ENCODE measurements at regions not wholly inside any gene's neighbourhood (a gene's known extent, or its start where the extent isn't known, plus 50 kb on each side); places are given as distances from the start of the nearest gene placed in this dataset.
A peak's percentile ranks its signal among the peaks of the same experiment; 100 is the strongest.

GRCh38 chr7:25544254-25544653, 316.0 kb upstream of the NPVF start:
- DNase-seq (ENCODE audit: low read depth in 4 of 4, low spot score in 2 of 4), result no peak

- DNase-seq (ENCODE audit: low read depth in 4 of 4, low spot score in 2 of 4), result no peak
Observed at GRCh38 chr7:25545124-25546008, 317.1 kb upstream of the NPVF start.

GRCh38 chr7:25546306-25546705, 318.0 kb upstream of the NPVF start:
- no peak for DNase-seq (ENCODE audit: low read depth in 4 of 4, low spot score in 2 of 4)

- no peak for DNase-seq (ENCODE audit: low read depth in 4 of 4, low spot score in 2 of 4)
Observed at GRCh38 chr7:25549271-25549921, 321.1 kb upstream of the NPVF start.

- DNase-seq (ENCODE audit: low read depth in 4 of 4, low spot score in 2 of 4), result no peak
Observed at GRCh38 chr7:25550149-25550548, 321.9 kb upstream of the NPVF start.

- no peak for DNase-seq (ENCODE audit: low read depth in 4 of 4, low spot score in 2 of 4)
Observed at GRCh38 chr7:25552998-25553397, 324.7 kb upstream of the NPVF start.

- no peak for DNase-seq (ENCODE audit: low read depth in 4 of 4, low spot score in 2 of 4)
Observed at GRCh38 chr7:25553580-25554291, 325.4 kb upstream of the NPVF start.

- DNase-seq (ENCODE audit: low read depth in 4 of 4, low spot score in 2 of 4), result no peak
Observed at GRCh38 chr7:25557379-25557917, 329.2 kb upstream of the NPVF start.

GRCh38 chr7:25557930-25558329, 329.6 kb upstream of the NPVF start:
- no peak for DNase-seq (ENCODE audit: low read depth in 4 of 4, low spot score in 2 of 4)

- no peak for DNase-seq (ENCODE audit: low read depth in 4 of 4, low spot score in 2 of 4)
Observed at GRCh38 chr7:25558605-25559004, 330.3 kb upstream of the NPVF start.

GRCh38 chr7:25559581-25560367, 331.5 kb upstream of the NPVF start:
- DNase-seq (ENCODE audit: low read depth in 4 of 4, low spot score in 2 of 4), result no peak

- no peak for DNase-seq (ENCODE audit: low read depth in 4 of 4, low spot score in 2 of 4)
Observed at GRCh38 chr7:25562673-25563182, 334.4 kb upstream of the NPVF start.

- no peak for DNase-seq (ENCODE audit: low read depth in 4 of 4, low spot score in 2 of 4)
Observed at GRCh38 chr7:25565002-25565401, 336.7 kb upstream of the NPVF start.

GRCh38 chr7:25565949-25566348, 337.7 kb upstream of the NPVF start:
- DNase-seq (ENCODE audit: low read depth in 4 of 4, low spot score in 2 of 4), result peak in 3 of 4 donors; percentile 63 to 77 (median 74)

GRCh38 chr7:25567430-25567829, 339.1 kb upstream of the NPVF start:
- DNase-seq (ENCODE audit: low read depth in 4 of 4, low spot score in 2 of 4), result no peak

GRCh38 chr7:25569765-25570164, 341.5 kb upstream of the NPVF start:
- DNase-seq (ENCODE audit: low read depth in 4 of 4, low spot score in 2 of 4), result no peak

- DNase-seq (ENCODE audit: low read depth in 4 of 4, low spot score in 2 of 4), result no peak
Observed at GRCh38 chr7:25572423-25572822, 344.1 kb upstream of the NPVF start.

- DNase-seq (ENCODE audit: low read depth in 4 of 4, low spot score in 2 of 4), result no peak
Observed at GRCh38 chr7:25574828-25575227, 346.5 kb upstream of the NPVF start.

GRCh38 chr7:25575634-25576033, 347.3 kb upstream of the NPVF start:
- no peak for DNase-seq (ENCODE audit: low read depth in 4 of 4, low spot score in 2 of 4)

Data from left renal cortex interstitium (tissue), 4 donors.